ENCODE measurements at regions not wholly inside any gene's neighbourhood (a gene's known extent, or its start where the extent isn't known, plus 50 kb on each side); places are given as distances from the start of the nearest gene placed in this dataset.

GRCh38 chr20:57761413-57761734, 51.6 kb upstream of the PMEPA1 start:
- TF ChIP-seq, protein P1, sequence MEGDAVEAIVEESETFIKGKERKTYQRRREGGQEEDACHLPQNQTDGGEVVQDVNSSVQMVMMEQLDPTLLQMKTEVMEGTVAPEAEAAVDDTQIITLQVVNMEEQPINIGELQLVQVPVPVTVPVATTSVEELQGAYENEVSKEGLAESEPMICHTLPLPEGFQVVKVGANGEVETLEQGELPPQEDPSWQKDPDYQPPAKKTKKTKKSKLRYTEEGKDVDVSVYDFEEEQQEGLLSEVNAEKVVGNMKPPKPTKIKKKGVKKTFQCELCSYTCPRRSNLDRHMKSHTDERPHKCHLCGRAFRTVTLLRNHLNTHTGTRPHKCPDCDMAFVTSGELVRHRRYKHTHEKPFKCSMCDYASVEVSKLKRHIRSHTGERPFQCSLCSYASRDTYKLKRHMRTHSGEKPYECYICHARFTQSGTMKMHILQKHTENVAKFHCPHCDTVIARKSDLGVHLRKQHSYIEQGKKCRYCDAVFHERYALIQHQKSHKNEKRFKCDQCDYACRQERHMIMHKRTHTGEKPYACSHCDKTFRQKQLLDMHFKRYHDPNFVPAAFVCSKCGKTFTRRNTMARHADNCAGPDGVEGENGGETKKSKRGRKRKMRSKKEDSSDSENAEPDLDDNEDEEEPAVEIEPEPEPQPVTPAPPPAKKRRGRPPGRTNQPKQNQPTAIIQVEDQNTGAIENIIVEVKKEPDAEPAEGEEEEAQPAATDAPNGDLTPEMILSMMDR (conservative IDR thresholded peaks at IDR 0.05; ENCODE audit: low read length), result no peak
- TF ChIP-seq EZH2phosphoT487 (IDR thresholded peaks at IDR 0.05; ENCODE audit: borderline replicate concordance), result no peak
